ENCODE measurements at regions not wholly inside any gene's neighbourhood (a gene's known extent, or its start where the extent isn't known, plus 50 kb on each side); places are given as distances from the start of the nearest gene placed in this dataset.

- intact Hi-C loops (cut with micrococcal nuclease; ENCODE audit: unreplicated experiment) = no loop called here
- H3K27me3 ChIP-seq (replicated peaks; ENCODE audit: insufficient read depth, low read depth, low read length, poor library complexity) = no peaks in the 10 kb centered on the region
- TF ChIP-seq EZH2 (IDR thresholded peaks at IDR 0.05; ENCODE audit: borderline replicate concordance, low read depth, low read length, poor library complexity, severe bottlenecking) = no peak
- TF ChIP-seq, protein P1, sequence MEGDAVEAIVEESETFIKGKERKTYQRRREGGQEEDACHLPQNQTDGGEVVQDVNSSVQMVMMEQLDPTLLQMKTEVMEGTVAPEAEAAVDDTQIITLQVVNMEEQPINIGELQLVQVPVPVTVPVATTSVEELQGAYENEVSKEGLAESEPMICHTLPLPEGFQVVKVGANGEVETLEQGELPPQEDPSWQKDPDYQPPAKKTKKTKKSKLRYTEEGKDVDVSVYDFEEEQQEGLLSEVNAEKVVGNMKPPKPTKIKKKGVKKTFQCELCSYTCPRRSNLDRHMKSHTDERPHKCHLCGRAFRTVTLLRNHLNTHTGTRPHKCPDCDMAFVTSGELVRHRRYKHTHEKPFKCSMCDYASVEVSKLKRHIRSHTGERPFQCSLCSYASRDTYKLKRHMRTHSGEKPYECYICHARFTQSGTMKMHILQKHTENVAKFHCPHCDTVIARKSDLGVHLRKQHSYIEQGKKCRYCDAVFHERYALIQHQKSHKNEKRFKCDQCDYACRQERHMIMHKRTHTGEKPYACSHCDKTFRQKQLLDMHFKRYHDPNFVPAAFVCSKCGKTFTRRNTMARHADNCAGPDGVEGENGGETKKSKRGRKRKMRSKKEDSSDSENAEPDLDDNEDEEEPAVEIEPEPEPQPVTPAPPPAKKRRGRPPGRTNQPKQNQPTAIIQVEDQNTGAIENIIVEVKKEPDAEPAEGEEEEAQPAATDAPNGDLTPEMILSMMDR (conservative IDR thresholded peaks at IDR 0.05; ENCODE audit: low read depth, low read length) = no peak
- CTCF ChIA-PET = no interaction called here
- no TSS peak for BruUV-seq (replicated peaks)
- H3K36me3 ChIP-seq (ENCODE audit: insufficient read depth, low read length, poor library complexity, severe bottlenecking) = no peaks in the 10 kb centered on the region
- POLR2A ChIA-PET (ENCODE audit: low non-redundant PET) = no interaction called here
- H3K27ac ChIP-seq (ENCODE audit: low read depth, low read length, poor library complexity, severe bottlenecking) = no peak overlapping the region
- peaks cover 7% of the 10 kb centered on the region for H3K9me3 ChIP-seq (ENCODE audit: low read depth, low read length, poor library complexity, severe bottlenecking)
- H3K4me3 ChIP-seq (ENCODE audit: low read depth, low read length, poor library complexity, severe bottlenecking) = no peak overlapping the region
- no peak for DNase-seq (ENCODE audit: low spot score)
- H3K4me1 ChIP-seq (ENCODE audit: insufficient read depth, low read length, poor library complexity, severe bottlenecking) = no peaks in the 10 kb centered on the region
Measured at GRCh38 chr19:29283366-29283765, 70.4 kb upstream of the UQCRFS1 start.

- no TSS peak for BruUV-seq (replicated peaks)
- Histone ChIP-seq H3K27me3 (replicated peaks; ENCODE audit: insufficient read depth, low read depth, low read length, poor library complexity) (no peaks in the 10 kb centered on the region), H3K27ac (ENCODE audit: low read depth, low read length, poor library complexity, severe bottlenecking) (no peak overlapping the region), H3K36me3 (ENCODE audit: insufficient read depth, low read length, poor library complexity, severe bottlenecking) (no peaks in the 10 kb centered on the region), H3K4me3 (ENCODE audit: low read depth, low read length, poor library complexity, severe bottlenecking) (no peak overlapping the region), H3K4me1 (ENCODE audit: insufficient read depth, low read length, poor library complexity, severe bottlenecking) (no peaks in the 10 kb centered on the region), H3K9me3 (ENCODE audit: low read depth, low read length, poor library complexity, severe bottlenecking) (peaks cover 7% of the 10 kb centered on the region)
- no peak for TF ChIP-seq EZH2 (IDR thresholded peaks at IDR 0.05; ENCODE audit: borderline replicate concordance, low read depth, low read length, poor library complexity, severe bottlenecking)
- TF ChIP-seq, protein P1 (conservative IDR thresholded peaks at IDR 0.05; ENCODE audit: low read depth, low read length) = no peak
- DNase-seq (ENCODE audit: low spot score) = no peak
- ChIA-PET CTCF (no interaction called here), POLR2A (ENCODE audit: low non-redundant PET) (no interaction called here)
- intact Hi-C loops (cut with micrococcal nuclease; ENCODE audit: unreplicated experiment) = no loop called here
Measured at GRCh38 chr19:29285187-29285687, 72.3 kb upstream of the UQCRFS1 start.

DNA sequence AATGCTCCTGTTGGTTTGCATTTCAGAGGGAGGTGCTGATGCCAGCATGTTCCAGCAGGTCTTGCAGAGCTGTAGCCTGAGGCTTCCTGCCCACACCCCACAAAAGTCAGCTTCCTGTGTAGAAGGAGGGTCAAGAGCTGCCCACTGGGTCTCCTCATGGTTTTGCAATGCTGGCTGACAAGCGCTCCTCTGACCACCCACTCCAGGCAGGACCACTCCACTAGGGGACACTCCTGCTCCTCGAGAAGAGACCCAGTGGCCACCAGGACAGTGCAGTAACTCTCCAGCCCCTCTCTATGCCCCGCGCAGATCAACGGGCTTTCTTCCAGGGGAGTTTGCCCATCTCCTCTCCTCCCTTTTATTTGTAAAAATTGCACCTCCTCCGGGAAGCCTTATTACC, 72.9 kb upstream of the UQCRFS1 start:
- Histone ChIP-seq H3K4me1 (ENCODE audit: insufficient read depth, low read length, poor library complexity, severe bottlenecking) (no peaks in the 10 kb centered on the region), H3K27me3 (replicated peaks; ENCODE audit: insufficient read depth, low read depth, low read length, poor library complexity) (no peaks in the 10 kb centered on the region), H3K4me3 (ENCODE audit: low read depth, low read length, poor library complexity, severe bottlenecking) (no peak overlapping the region), H3K27ac (ENCODE audit: low read depth, low read length, poor library complexity, severe bottlenecking) (no peak overlapping the region), H3K36me3 (ENCODE audit: insufficient read depth, low read length, poor library complexity, severe bottlenecking) (no peaks in the 10 kb centered on the region), H3K9me3 (ENCODE audit: low read depth, low read length, poor library complexity, severe bottlenecking) (peaks cover 7% of the 10 kb centered on the region)
- no peak for TF ChIP-seq EZH2 (IDR thresholded peaks at IDR 0.05; ENCODE audit: borderline replicate concordance, low read depth, low read length, poor library complexity, severe bottlenecking)
- TF ChIP-seq, protein P1 (conservative IDR thresholded peaks at IDR 0.05; ENCODE audit: low read depth, low read length) = no peak
- DNase-seq (ENCODE audit: low spot score) = no peak
- ChIA-PET POLR2A (ENCODE audit: low non-redundant PET) (no interaction called here), CTCF (no interaction called here)
- no TSS peak for BruUV-seq (replicated peaks)
- intact Hi-C loops (cut with micrococcal nuclease; ENCODE audit: unreplicated experiment) = no loop called here

Data from A673 (cell line).